ENCODE measurements at regions not wholly inside any gene's neighbourhood (a gene's known extent, or its start where the extent isn't known, plus 50 kb on each side); places are given as distances from the start of the nearest gene placed in this dataset.

GRCh38 chr13:82797876-82798275 lies 1084.4 kb downstream of the SLITRK1 start:
- TF ChIP-seq TAF1 (IDR thresholded peaks at IDR 0.05; ENCODE audit: low read depth) (no peak), RAD21 (conservative IDR thresholded peaks at IDR 0.05) (no peak), POLR2AphosphoS5 (IDR thresholded peaks at IDR 0.05) (no peak)
- TF ChIP-seq, protein P1, sequence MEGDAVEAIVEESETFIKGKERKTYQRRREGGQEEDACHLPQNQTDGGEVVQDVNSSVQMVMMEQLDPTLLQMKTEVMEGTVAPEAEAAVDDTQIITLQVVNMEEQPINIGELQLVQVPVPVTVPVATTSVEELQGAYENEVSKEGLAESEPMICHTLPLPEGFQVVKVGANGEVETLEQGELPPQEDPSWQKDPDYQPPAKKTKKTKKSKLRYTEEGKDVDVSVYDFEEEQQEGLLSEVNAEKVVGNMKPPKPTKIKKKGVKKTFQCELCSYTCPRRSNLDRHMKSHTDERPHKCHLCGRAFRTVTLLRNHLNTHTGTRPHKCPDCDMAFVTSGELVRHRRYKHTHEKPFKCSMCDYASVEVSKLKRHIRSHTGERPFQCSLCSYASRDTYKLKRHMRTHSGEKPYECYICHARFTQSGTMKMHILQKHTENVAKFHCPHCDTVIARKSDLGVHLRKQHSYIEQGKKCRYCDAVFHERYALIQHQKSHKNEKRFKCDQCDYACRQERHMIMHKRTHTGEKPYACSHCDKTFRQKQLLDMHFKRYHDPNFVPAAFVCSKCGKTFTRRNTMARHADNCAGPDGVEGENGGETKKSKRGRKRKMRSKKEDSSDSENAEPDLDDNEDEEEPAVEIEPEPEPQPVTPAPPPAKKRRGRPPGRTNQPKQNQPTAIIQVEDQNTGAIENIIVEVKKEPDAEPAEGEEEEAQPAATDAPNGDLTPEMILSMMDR (IDR thresholded peaks at IDR 0.05; ENCODE audit: poor library complexity, severe bottlenecking), result no peak
